HG02938 (cell line): ENCODE measurements at regions not wholly inside any gene's neighbourhood (a gene's known extent, or its start where the extent isn't known, plus 50 kb on each side); places are given as distances from the start of the nearest gene placed in this dataset.
"Not testable (repeated sequence)": the region's sequence is repeated elsewhere in the genome, so short reads cannot be mapped to it uniquely, and the experiment has no call there.

Experiments used
- ATAC-seq: cut with Tn5 transposase; IDR thresholded peaks from one replicate; pipeline ENCODE4 v1.9.1; 2021; ENCODE audit warnings: mild to moderate bottlenecking, moderate library complexity; ENCODE audit not compliant: unreplicated experiment

GRCh38 chr5:85388770-85389169 lies 1004.1 kb upstream of the EDIL3 start:
- no peak for ATAC-seq

GRCh38 chr5:85392309-85392708 lies 1007.6 kb upstream of the EDIL3 start:
- not testable (repeated sequence) for ATAC-seq

GRCh38 chr5:85395526-85395925 lies 1010.8 kb upstream of the EDIL3 start:
- ATAC-seq, result no peak

GRCh38 chr5:85397451-85397850 lies 1012.8 kb upstream of the EDIL3 start:
- ATAC-seq, result no peak

- no peak for ATAC-seq
Observed at GRCh38 chr5:85428426-85428934, 1043.8 kb upstream of the EDIL3 start.

- not testable (repeated sequence) for ATAC-seq
Observed at GRCh38 chr5:85431726-85432125, 1047.0 kb upstream of the EDIL3 start.

GRCh38 chr5:85441156-85441555 lies 1056.5 kb upstream of the EDIL3 start:
- ATAC-seq, result no peak

GRCh38 chr5:85441853-85442252 lies 1057.2 kb upstream of the EDIL3 start:
- ATAC-seq, result no peak

GRCh38 chr5:85452322-85453025 lies 1067.8 kb upstream of the EDIL3 start:
- ATAC-seq, result no peak

- ATAC-seq, result no peak
Observed at GRCh38 chr5:85453026-85453349, 1068.3 kb upstream of the EDIL3 start.

- no peak for ATAC-seq
Observed at GRCh38 chr5:85458319-85458718, 1073.6 kb upstream of the EDIL3 start.

- no peak for ATAC-seq
Observed at GRCh38 chr5:85462957-85463356, 1078.3 kb upstream of the EDIL3 start.

GRCh38 chr5:85466423-85466822 lies 1081.7 kb upstream of the EDIL3 start:
- ATAC-seq, result no peak

GRCh38 chr5:85472749-85473148 lies 1088.1 kb upstream of the EDIL3 start:
- ATAC-seq, result no peak

- ATAC-seq, result not testable (repeated sequence)
Observed at GRCh38 chr5:85475151-85475550, 1090.5 kb upstream of the EDIL3 start.

- ATAC-seq, result no peak
Observed at GRCh38 chr5:85476617-85477016, 1091.9 kb upstream of the EDIL3 start.

- no peak for ATAC-seq
Observed at GRCh38 chr5:85479849-85480248, 1095.2 kb upstream of the EDIL3 start.

- ATAC-seq, result no peak
Observed at GRCh38 chr5:85484982-85485574, 1100.4 kb upstream of the EDIL3 start.

GRCh38 chr5:85488295-85488694 lies 1103.6 kb upstream of the EDIL3 start:
- no peak for ATAC-seq

GRCh38 chr5:85500869-85501268 lies 1116.2 kb upstream of the EDIL3 start:
- no peak for ATAC-seq

GRCh38 chr5:85512896-85513295 lies 1104.8 kb upstream of the COX7C start:
- no peak for ATAC-seq

- no peak for ATAC-seq
Observed at GRCh38 chr5:85515588-85515987, 1102.2 kb upstream of the COX7C start.

- ATAC-seq, result no peak
Observed at GRCh38 chr5:85517386-85517785, 1100.4 kb upstream of the COX7C start.
